NCI-H128 (cell line): ENCODE measurements at regions not wholly inside any gene's neighbourhood (a gene's known extent, or its start where the extent isn't known, plus 50 kb on each side); places are given as distances from the start of the nearest gene placed in this dataset.
"Not testable (repeated sequence)": the region's sequence is repeated elsewhere in the genome, so short reads cannot be mapped to it uniquely, and the experiment has no call there.

Experiments used
- DNase-seq: peaks from one replicate; lab custom pipeline; 2025; ENCODE audit not compliant: unreplicated experiment; lab: John Stamatoyannopoulos, UW

DNA sequence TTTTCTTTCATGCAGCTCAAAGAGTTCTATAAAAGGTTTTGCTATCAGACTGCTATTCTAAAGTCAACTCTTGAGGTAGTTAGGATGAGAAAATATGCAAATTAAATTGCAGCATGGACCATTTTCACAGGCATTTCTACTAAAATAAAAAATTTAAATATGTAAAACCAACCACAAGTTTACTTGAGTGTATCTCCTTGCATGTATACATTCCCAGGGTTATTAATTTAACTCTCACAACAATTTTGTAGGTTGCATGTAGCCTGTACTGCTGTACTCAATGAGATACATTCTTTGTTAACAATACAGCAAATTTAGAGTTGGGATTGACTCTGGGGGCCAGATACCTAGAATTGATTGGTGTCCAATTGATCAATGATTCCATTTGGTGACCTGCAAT, 265.8 kb downstream of the MED10 start:
- no peak for DNase-seq

DNA sequence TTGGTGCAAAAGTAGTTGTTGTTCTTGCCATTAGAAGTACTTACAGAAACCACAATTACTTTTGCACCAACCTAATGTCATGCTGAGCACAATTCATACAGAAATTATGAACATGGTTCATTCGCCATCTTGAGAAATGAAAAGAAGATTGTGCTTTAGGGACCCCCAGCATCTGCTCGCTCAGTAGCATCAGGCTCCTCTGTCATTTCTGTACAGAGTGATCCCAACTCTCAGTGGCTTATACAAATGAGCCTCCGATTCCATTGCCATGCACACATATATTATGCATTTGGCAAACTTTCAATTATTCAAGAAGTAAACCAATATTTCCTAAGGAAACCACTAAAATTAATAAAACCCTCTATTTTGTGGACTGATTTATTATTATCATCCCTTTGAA, 266.2 kb downstream of the MED10 start:
- no peak for DNase-seq

- no peak for DNase-seq
These were observed 267.2 kb downstream of the MED10 start for GRCh38 chr5:6111131-6111530.

DNA sequence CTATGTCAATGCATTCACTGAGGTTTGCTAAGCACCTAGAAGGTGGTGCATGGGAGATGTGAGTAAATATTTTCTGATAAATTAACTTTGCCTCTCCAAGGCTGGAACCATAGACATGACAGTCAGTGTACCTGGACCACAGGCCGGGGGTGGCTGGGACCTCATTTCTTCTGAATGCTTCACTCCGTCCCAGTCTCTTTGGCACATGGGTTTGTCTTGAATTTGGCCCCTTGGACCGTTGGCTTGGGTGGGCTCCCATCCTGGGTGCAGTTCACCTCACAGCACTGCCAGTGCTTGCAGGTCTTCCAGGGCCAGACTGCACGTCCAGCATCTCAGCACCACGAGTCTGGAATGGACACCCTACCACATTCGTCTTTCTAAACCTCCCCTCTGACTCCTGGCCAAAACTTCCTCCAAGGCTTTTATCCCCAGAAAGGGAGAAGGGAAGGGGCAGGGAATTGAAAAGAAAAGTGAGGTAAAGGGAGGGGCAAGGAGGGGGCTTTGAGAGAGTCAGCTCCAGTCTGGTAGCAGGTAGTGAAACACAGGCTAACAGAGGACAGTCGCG, 267.8 kb downstream of the MED10 start:
- no peak for DNase-seq

- no peak for DNase-seq
These were observed 269.1 kb downstream of the MED10 start for GRCh38 chr5:6108981-6109825.

GRCh38 chr5:6108540-6108848, 269.9 kb downstream of the MED10 start:
- DNase-seq: no peak

- no peak for DNase-seq
These were observed 270.4 kb downstream of the MED10 start for GRCh38 chr5:6107675-6108539.

GRCh38 chr5:6106756-6107155, 271.6 kb downstream of the MED10 start:
- no peak for DNase-seq

- no peak for DNase-seq
These were observed 273.0 kb downstream of the MED10 start for GRCh38 chr5:6105320-6105719.

GRCh38 chr5:6096101-6096500, 282.2 kb downstream of the MED10 start:
- no peak for DNase-seq

DNA sequence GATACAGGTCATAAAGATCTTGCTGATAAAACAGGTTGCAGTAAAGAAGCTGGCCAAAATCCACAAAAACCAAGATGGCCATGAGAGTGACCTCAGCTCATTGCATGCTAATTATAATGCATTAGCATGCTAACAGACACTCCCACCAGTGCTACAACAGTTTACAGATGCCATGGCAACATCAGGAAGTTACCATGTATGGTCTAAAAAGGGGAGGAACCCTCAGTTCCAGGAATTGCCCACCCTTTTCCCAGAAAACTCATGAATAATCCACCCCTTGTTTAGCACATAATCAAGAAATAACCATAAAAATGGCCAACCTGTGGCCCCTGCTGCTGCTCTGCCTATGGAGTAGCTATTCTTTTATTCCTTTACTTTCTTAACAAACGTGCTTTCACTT, 284.2 kb downstream of the MED10 start:
- not testable (repeated sequence) for DNase-seq

- no peak for DNase-seq
These were observed 287.5 kb downstream of the MED10 start for GRCh38 chr5:6090838-6091237.

GRCh38 chr5:6090079-6090654, 288.2 kb downstream of the MED10 start:
- no peak for DNase-seq

DNA sequence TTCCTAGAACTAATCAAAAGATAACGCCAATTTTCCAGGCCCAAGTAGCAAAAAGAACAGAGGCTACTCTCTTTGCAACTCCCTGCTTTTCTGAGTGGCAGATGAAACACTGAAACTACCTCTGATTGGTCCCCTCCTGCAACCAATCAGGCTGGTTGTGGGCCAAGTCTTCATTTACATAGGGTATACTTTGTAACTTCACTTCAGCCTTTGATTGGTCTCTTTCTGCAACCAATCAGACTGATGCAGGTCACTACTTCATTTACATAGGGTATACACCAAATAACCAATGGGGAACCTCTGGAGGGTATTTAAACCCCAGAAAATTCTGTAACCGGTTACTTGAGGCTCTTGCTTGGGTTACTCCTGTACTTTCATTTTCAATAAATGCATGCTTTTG, 289.6 kb downstream of the MED10 start:
- no peak for DNase-seq

DNA sequence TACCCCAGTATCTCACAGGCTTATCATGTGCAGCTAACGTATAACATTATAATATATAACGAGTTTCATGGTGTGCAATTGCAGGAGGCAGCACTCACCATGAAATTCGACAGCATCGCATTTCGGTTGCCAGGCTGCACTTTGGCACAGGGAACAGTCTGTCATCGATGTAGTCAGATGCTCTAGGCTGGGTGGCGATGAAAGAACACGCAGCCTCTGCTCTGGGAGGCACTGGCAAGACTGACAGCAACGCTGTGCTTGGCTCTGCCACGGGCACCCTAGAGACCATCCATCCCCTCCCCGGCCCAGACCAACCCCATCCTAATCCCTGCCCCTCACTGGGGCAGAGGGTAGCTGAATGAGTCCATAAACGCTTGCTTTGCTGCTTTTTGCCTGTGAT, 290.8 kb downstream of the MED10 start:
- DNase-seq: no peak

DNA sequence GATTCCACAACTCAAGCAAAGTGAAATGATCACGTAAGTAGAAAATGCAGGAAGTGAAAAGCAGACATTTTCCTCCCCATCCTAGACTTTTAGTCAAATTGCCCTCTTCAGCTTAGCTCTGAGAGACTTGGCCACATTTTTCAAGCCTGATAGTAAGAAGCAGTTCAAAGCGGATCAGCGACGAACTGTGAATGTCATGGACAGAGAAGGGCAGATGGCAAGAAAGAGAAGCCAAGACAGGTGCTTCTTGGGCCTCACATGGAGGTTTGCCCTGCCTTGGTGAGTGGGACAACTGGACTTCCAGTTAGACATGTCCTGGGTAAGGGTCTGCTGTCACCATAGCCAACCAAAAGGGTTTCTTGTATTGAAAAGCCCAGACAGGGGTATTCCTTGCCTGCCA, 291.5 kb downstream of the MED10 start:
- DNase-seq: no peak

DNA sequence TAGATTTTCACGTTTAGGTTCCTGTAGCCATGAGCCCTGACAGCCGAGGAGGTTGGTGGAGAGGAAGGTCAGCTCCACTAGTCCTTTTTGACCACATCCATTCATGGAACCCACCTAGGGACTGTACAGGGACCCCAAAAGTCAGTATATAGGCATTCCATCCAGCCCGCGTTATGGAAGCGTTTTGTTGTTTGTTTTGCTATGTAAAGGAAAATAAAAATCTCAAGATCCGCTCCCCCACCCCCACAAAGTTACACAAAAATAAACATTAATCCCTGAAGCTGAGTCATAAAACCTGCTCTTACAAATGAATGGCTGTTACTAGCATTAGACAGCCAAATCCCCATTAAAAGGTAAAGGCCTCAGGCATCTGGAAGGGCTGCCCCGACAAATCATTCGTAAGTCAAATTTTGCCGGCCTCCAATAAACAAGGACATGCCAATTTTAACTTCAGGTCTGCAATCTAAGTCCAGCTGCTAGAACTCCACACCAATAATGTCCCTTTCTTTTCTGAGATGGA, 292.9 kb downstream of the MED10 start:
- DNase-seq: no peak

DNA sequence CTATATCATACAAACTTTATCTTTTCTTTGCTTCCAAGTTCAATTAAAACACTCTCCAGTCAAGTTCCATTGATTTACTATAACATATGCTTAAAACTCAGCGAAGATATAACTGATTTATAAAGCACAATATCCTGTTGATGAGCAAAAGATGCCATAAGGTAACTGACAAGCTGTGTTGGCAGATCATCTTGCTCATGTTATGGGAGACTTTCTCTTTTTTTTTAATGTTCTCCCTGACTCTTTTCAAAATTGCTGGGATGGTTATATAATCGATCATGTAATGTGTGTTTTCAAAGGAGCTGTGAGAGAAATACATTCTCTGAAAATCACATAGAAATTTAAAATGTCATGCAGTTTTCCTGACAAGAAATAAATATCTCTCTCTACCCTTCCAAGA, 293.5 kb downstream of the MED10 start:
- no peak for DNase-seq

- DNase-seq: no peak
These were observed 294.0 kb downstream of the MED10 start for GRCh38 chr5:6084376-6084775.

DNA sequence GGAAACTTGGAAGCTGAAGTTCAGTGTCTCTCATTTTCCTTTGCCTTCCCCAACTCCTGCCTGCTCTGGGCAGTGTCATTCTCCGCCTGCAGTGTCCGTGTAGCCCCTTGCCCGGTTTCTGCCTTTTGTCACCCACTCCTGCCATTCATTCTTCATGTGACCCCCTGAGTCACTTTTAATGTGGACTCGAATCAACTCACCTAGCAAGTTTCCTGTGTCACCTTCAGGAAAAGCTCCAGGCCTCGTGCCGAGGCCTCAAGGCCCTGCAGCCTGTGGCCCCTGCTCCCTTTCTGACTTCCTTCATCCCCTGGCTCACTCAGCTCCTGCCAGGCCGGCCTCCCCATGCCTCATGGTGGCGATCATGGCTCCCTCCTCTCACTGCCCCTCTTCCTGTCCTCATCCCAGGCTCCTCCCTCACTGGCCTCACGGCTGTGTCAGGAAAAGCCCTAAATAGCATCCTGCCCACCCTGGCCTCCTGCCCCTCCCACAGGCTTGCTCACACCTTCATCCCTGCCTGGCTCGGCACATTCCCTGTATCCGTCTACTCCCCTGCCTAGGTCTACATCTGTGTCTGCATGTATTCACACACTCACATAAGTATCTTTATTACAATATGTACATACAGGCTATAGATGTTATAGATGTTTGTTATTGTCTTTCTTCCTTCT, 294.9 kb downstream of the MED10 start:
- no peak for DNase-seq

GRCh38 chr5:6082685-6083084, 295.7 kb downstream of the MED10 start:
- DNase-seq: no peak
